Subcutaneous abdominal adipose tissue (tissue), 5 donors: ENCODE measurements at regions not wholly inside any gene's neighbourhood (a gene's known extent, or its start where the extent isn't known, plus 50 kb on each side); places are given as distances from the start of the nearest gene placed in this dataset.

Source experiments
- H3K27ac ChIP-seq: one replicate; pipeline ENCODE4 v1.7.0; 2013; ENCODE audit warnings: low read depth, mild to moderate bottlenecking, inconsistent platforms, low read length, moderate library complexity
- H3K27me3 ChIP-seq, 5 donors: one replicate each; pipeline ENCODE4 v1.7.0; 2013; ENCODE audit warnings: low read length in 5 of 5, inconsistent platforms in 1 of 5; ENCODE audit not compliant: control insufficient read depth in 5 of 5, insufficient read depth in 4 of 5
- H3K36me3 ChIP-seq, 5 donors: one replicate each; pipeline ENCODE4 v1.7.0; 2013; ENCODE audit warnings: low read length in 5 of 5; ENCODE audit not compliant: control insufficient read depth in 5 of 5, insufficient read depth in 5 of 5
- H3K4me1 ChIP-seq, 5 donors: one replicate each; pipeline ENCODE4 v1.7.0; 2013; ENCODE audit warnings: low read length in 5 of 5, mild to moderate bottlenecking in 3 of 5, moderate library complexity in 1 of 5; ENCODE audit not compliant: control insufficient read depth in 5 of 5, insufficient read depth in 5 of 5
- H3K4me3 ChIP-seq, 5 donors: one replicate each; pipeline ENCODE4 v1.7.0; 2013; ENCODE audit warnings: low read length in 5 of 5, low read depth in 1 of 5
- H3K9ac ChIP-seq, 5 donors: one replicate each; pipeline ENCODE4 v1.7.0; 2013; ENCODE audit warnings: low read length in 5 of 5, mild to moderate bottlenecking in 4 of 5, moderate library complexity in 3 of 5
- H3K9me3 ChIP-seq, 5 donors: one replicate each; pipeline ENCODE4 v1.7.0; 2013; ENCODE audit warnings: low read length in 5 of 5; ENCODE audit not compliant: control insufficient read depth in 5 of 5
- donor health status: healthy.
- donor health status: healthy.
- donor health status: healthy.
- donor health status: healthy.
- donor health status: healthy.

- no peak overlapping the region for H3K9ac ChIP-seq
- H3K27me3 ChIP-seq: no peaks in the 10 kb centered on the region
- H3K4me3 ChIP-seq: no peak overlapping the region
- peaks cover 0 to 4% (median 0%) of the 10 kb centered on the region in 5 donors for H3K9me3 ChIP-seq
- no peaks in the 10 kb centered on the region for H3K4me1 ChIP-seq
- H3K27ac ChIP-seq: no peak overlapping the region
- H3K36me3 ChIP-seq: no peaks in the 10 kb centered on the region
These were observed 63.5 kb downstream of the PCDH18 start for GRCh38 chr4:137468836-137469235.

DNA sequence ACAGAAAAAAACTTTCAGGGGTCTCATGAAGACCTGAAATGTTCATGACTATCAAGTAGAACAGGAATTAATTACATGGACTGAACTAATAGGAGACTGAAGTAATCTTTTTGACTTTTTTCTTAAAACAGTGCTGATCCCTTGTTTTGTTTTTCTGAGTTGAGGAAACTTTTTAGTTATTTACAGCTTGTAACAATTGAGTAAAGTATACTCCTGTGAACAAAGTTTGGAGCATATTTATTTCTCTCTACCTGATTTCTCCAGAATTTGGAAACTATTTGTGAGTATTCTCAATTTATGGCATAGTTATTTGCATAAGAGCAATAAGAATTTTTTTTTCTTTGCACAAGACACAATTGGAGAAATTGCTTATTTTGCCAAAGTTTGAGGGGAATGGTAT is 64.8 kb downstream of the PCDH18 start:
- no peaks in the 10 kb centered on the region for H3K27me3 ChIP-seq
- no peak overlapping the region for H3K9ac ChIP-seq
- H3K36me3 ChIP-seq: no peaks in the 10 kb centered on the region
- no peak overlapping the region for H3K4me3 ChIP-seq
- no peaks in the 10 kb centered on the region for H3K4me1 ChIP-seq
- peaks cover 0 to 4% (median 3%) of the 10 kb centered on the region in 5 donors for H3K9me3 ChIP-seq
- no peak overlapping the region for H3K27ac ChIP-seq

DNA sequence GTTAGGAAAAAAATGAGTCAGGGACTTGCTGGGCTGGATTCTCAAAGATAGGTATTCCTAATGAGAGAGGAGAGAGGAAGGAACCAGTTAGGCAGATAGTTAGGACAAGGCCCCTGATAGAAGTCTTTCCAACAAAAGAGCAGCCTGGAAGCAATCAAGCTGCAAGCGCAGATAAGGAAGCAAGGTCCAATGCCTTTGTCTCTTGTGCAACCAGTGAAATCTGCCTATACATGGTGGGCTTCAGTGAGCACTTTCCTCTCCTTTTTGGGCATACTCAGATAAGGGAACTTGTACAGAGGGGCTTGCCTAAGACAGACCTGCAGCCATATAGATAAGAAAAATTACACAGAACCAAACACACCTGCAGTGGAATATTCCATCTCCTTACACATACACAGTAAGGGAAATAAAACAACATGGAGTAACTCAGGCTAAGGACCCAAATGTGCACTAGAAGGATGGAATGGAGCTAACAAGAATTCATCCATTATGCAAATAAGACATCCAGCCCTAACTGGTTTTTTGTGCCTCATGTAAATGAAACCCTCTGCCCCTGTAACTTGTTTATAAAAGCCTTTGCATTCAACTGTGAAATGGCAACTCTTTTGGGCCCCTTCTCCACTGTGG is 68.8 kb downstream of the PCDH18 start:
- Histone ChIP-seq H3K36me3 (no peaks in the 10 kb centered on the region), H3K4me3 (no peak overlapping the region), H3K27ac (no peak overlapping the region), H3K9ac (no peak overlapping the region), H3K27me3 (no peaks in the 10 kb centered on the region), H3K9me3 (peaks cover 0 to 4% (median 3%) of the 10 kb centered on the region in 5 donors), H3K4me1 (no peaks in the 10 kb centered on the region)

DNA sequence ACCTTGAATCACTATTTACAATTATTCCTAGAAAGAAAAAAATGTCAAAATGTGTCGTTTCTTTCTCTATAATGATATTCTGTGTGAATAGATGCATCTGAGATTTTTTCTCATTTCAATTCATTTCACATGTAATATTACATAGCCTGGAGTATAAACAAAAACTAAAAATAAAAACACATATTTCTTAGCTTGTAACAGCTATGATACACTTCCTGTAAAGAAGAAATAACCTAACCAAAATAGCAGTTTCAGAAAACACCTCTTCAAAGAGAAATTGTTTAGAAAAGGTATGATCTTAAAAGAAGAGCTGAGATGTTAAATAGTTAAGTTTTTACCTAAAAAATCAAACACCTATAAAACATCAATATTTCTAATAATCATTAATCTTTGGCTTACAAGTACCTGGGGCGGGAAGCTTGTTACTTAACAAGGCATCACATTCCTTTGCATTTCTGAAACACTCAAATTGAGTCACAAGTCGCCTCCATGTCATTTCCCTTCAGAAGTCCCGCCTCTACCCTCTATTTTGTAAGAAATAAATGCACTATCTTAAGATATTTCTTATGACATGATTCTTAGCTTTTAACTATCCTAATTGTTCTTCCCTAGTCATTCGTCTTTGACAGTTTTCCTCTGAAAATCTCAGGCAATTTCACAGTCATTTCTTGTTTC is 76.5 kb downstream of the PCDH18 start:
- H3K4me3 ChIP-seq: no peak overlapping the region
- H3K9ac ChIP-seq: no peak overlapping the region
- no peaks in the 10 kb centered on the region for H3K9me3 ChIP-seq
- H3K27me3 ChIP-seq: no peaks in the 10 kb centered on the region
- H3K27ac ChIP-seq: no peak overlapping the region
- H3K36me3 ChIP-seq: no peaks in the 10 kb centered on the region
- no peaks in the 10 kb centered on the region for H3K4me1 ChIP-seq

DNA sequence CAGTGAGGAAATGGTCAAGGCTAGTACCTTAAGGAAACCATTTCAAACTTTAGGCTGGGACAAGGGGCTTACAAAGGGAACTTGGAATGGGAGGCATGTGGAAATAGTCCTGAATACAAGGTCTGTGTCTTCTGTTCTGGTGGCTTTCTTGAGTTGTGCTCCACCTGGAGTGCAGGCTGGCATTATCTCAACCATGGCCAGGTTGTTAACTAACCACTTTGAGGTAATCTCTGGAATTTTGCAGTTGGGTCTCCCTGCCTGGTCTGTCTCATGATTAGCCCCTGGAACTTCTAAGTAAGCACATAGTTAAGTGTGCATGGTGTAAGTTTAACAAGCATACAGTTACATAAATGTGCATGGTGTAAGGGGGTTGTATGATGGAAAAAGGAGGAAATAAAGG is 77.5 kb downstream of the PCDH18 start:
- H3K27ac ChIP-seq: no peak overlapping the region
- no peaks in the 10 kb centered on the region for H3K27me3 ChIP-seq
- H3K9ac ChIP-seq: no peak overlapping the region
- H3K36me3 ChIP-seq: no peaks in the 10 kb centered on the region
- no peaks in the 10 kb centered on the region for H3K9me3 ChIP-seq
- H3K4me3 ChIP-seq: no peak overlapping the region
- H3K4me1 ChIP-seq: no peaks in the 10 kb centered on the region

DNA sequence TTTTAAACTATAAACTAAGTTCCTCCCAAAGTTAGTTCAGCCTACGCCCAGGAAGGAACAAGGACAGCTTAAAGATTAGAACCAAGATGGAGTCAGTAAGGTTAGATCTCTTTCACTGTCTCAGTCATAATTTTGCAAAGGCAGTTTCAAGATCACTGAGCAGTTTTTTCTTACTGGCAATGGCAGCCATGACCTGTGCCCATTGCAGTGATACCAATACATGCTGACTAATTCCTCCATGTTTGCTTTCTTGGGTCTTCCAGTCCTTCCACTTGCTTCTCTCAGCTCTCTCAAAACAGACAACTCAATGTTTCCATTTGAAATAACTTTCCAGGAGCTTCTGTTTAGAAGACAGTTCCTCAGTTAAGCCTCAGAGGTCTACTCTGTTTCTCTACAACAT is 79.5 kb downstream of the PCDH18 start:
- Histone ChIP-seq H3K4me1 (no peaks in the 10 kb centered on the region), H3K9ac (no peak overlapping the region)

GRCh38 chr4:137451172-137451825 is 81.0 kb downstream of the PCDH18 start:
- no peak overlapping the region for H3K27ac ChIP-seq

More for the DNA sequence above, 79.5 kb downstream of the PCDH18 start:
- no peaks in the 10 kb centered on the region for H3K36me3 ChIP-seq
- H3K27me3 ChIP-seq: no peaks in the 10 kb centered on the region
- no peaks in the 10 kb centered on the region for H3K9me3 ChIP-seq
- no peak overlapping the region for H3K27ac ChIP-seq
- H3K4me3 ChIP-seq: no peak overlapping the region

GRCh38 chr4:137448402-137448801 is 83.9 kb downstream of the PCDH18 start:
- Histone ChIP-seq H3K27me3 (no peaks in the 10 kb centered on the region), H3K4me1 (no peaks in the 10 kb centered on the region), H3K4me3 (no peak overlapping the region), H3K9me3 (no peaks in the 10 kb centered on the region), H3K9ac (no peak overlapping the region), H3K36me3 (no peaks in the 10 kb centered on the region), H3K27ac (no peak overlapping the region)

More at GRCh38 chr4:137451172-137451825, 81.0 kb downstream of the PCDH18 start:
- Histone ChIP-seq H3K4me1 (no peaks in the 10 kb centered on the region), H3K36me3 (no peaks in the 10 kb centered on the region), H3K9me3 (no peaks in the 10 kb centered on the region), H3K4me3 (no peak overlapping the region), H3K9ac (no peak overlapping the region), H3K27me3 (no peaks in the 10 kb centered on the region)

- Histone ChIP-seq H3K27ac (no peak overlapping the region), H3K9me3 (no peaks in the 10 kb centered on the region), H3K9ac (no peak overlapping the region), H3K4me1 (no peaks in the 10 kb centered on the region), H3K36me3 (no peaks in the 10 kb centered on the region), H3K4me3 (no peak overlapping the region), H3K27me3 (no peaks in the 10 kb centered on the region)
These were observed 86.2 kb downstream of the PCDH18 start for GRCh38 chr4:137446071-137446470.

- Histone ChIP-seq H3K9me3 (peaks cover 0 to 3% (median 0%) of the 10 kb centered on the region in 5 donors), H3K9ac (no peak overlapping the region), H3K4me3 (no peak overlapping the region), H3K36me3 (no peaks in the 10 kb centered on the region), H3K4me1 (no peaks in the 10 kb centered on the region), H3K27me3 (no peaks in the 10 kb centered on the region), H3K27ac (no peak overlapping the region)
These were observed 89.1 kb downstream of the PCDH18 start for GRCh38 chr4:137443031-137443800.
